Trophoblast cell (in vitro differentiated cells and primary cell): ENCODE measurements at regions not wholly inside any gene's neighbourhood (a gene's known extent, or its start where the extent isn't known, plus 50 kb on each side); places are given as distances from the start of the nearest gene placed in this dataset.

ENCODE experiments used
- DNase-seq, 2 donors: peaks; one replicate each; pipeline ENCODE4 v3.0.0-alpha.2; 2016
- H2AFZ ChIP-seq: 2 replicates; pipeline ENCODE4 v1.6.1; 2013; ENCODE audit warnings: low read length, moderate library complexity, mild to moderate bottlenecking; ENCODE audit not compliant: insufficient read depth, poor library complexity
- H2AK5ac ChIP-seq: 2 replicates; pipeline ENCODE4 v1.6.1; 2013; ENCODE audit warnings: mild to moderate bottlenecking, low read length
- H2BK120ac ChIP-seq: 2 replicates; pipeline ENCODE4 v1.6.1; 2013; ENCODE audit warnings: low read length, mild to moderate bottlenecking, moderate library complexity; ENCODE audit not compliant: insufficient read depth, poor library complexity
- H2BK12ac ChIP-seq: 2 replicates; pipeline ENCODE4 v1.6.1; 2013; ENCODE audit warnings: mild to moderate bottlenecking, low read length, moderate library complexity
- H2BK5ac ChIP-seq: 2 replicates; pipeline ENCODE4 v1.6.1; 2013; ENCODE audit warnings: low read length, low read depth, moderate library complexity, mild to moderate bottlenecking; ENCODE audit not compliant: poor library complexity
- H3K14ac ChIP-seq: 2 replicates; pipeline ENCODE4 v1.6.1; 2013; ENCODE audit warnings: mild to moderate bottlenecking, low read length
- H3K18ac ChIP-seq: 2 replicates; pipeline ENCODE4 v1.6.1; 2013; ENCODE audit warnings: mild to moderate bottlenecking, low read length
- H3K23ac ChIP-seq: 2 replicates; pipeline ENCODE4 v1.6.1; 2013; ENCODE audit warnings: low read length
- H3K27ac ChIP-seq: 2 replicates; pipeline ENCODE4 v1.5.1; 2013; ENCODE audit warnings: low read depth, mild to moderate bottlenecking, inconsistent platforms, low read length, moderate library complexity
- H3K27me3 ChIP-seq: 2 replicates; pipeline ENCODE4 v1.6.1; 2013; ENCODE audit warnings: inconsistent platforms, mild to moderate bottlenecking, low read length, moderate library complexity; ENCODE audit not compliant: insufficient read depth
- H3K36me3 ChIP-seq, 2 experiments: 1 replicate in 1 of 2; 2 replicates in 1 of 2; pipeline ENCODE4 v1.6.1; 2013; ENCODE audit warnings: low read length in 2 of 2, mild to moderate bottlenecking in 2 of 2, moderate library complexity in 1 of 2; ENCODE audit not compliant: insufficient read depth in 2 of 2, control insufficient read depth in 1 of 2
- H3K4ac ChIP-seq: 2 replicates; pipeline ENCODE4 v1.6.1; 2013; ENCODE audit warnings: low read depth, mild to moderate bottlenecking, low read length, moderate library complexity
- H3K4me1 ChIP-seq, 2 experiments: 1 replicate in 1 of 2; 2 replicates in 1 of 2; pipeline ENCODE4 v1.6.1; 2013; ENCODE audit warnings: low read length in 2 of 2, mild to moderate bottlenecking in 2 of 2, moderate library complexity in 1 of 2; ENCODE audit not compliant: insufficient read depth in 2 of 2, control insufficient read depth in 1 of 2
- H3K4me2 ChIP-seq: 2 replicates; pipeline ENCODE4 v1.6.1; 2013; ENCODE audit warnings: inconsistent platforms, mild to moderate bottlenecking, low read length, moderate library complexity
- H3K4me3 ChIP-seq: 2 replicates; pipeline ENCODE4 v1.5.1; 2013; ENCODE audit warnings: mild to moderate bottlenecking, low read depth, low read length, inconsistent platforms
- H3K79me1 ChIP-seq: one replicate; pipeline ENCODE4 v1.6.1; 2013; ENCODE audit warnings: low read length
- H3K79me2 ChIP-seq: 2 replicates; pipeline ENCODE4 v1.6.1; 2013; ENCODE audit warnings: low read length, mild to moderate bottlenecking; ENCODE audit not compliant: control insufficient read depth, insufficient read depth, poor library complexity
- H3K9ac ChIP-seq: 2 replicates; pipeline ENCODE4 v1.6.1; 2013; ENCODE audit warnings: mild to moderate bottlenecking, low read length
- H3K9me3 ChIP-seq: 2 replicates; pipeline ENCODE4 v1.6.1; 2013; ENCODE audit warnings: low read depth, mild to moderate bottlenecking, control low read depth, inconsistent platforms, low read length; ENCODE audit not compliant: insufficient read depth
- H4K12ac ChIP-seq: 2 replicates; pipeline ENCODE4 v1.6.1; 2013; ENCODE audit warnings: low read depth, mild to moderate bottlenecking, low read length, moderate library complexity
- H4K8ac ChIP-seq: 2 replicates; pipeline ENCODE4 v1.6.1; 2013; ENCODE audit warnings: low read depth, mild to moderate bottlenecking, low read length, moderate library complexity
- H4K91ac ChIP-seq: one replicate; pipeline ENCODE4 v1.6.1; 2013; ENCODE audit warnings: low read depth, mild to moderate bottlenecking, low read length, moderate library complexity
- WGBS: extraction: QIAGEN DNeasy Blood & Tissue Kit; methylation state at CpG from one replicate; pipeline ENCODE4 v1.1.7; 2013; ENCODE audit warnings: missing lambda C conversion rate; ENCODE audit not compliant: insufficient read length, insufficient coverage; ENCODE audit errors: extremely low coverage; 5-methylcytosine and 5-hydroxymethylcytosine counted together

DNA sequence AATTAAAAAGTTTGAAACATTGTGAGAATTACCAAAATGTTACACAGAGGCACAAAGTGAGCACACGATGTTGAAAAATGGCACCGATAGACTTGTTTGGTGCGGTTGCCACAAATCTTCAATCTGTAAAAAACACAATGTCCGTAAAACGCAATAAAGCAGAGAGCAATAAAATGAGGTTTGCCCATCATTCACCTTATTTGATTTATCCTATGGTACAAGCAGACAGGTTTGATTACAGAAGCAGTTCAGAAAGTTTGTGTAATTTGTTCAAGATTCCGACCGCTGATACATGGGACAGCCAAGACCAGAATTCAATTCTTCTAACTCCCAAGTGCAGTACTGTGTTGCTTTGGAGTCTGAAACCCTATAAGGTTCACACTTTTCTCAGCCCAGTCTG, 318.3 kb upstream of the PROX1 start:
- Histone ChIP-seq H3K9me3 (no peaks in the 10 kb centered on the region), H4K12ac (no peak overlapping the region), H2BK12ac (no peak overlapping the region), H3K27me3 (no peaks in the 10 kb centered on the region), H3K79me2 (no peaks in the 10 kb centered on the region), H3K4ac (no peak overlapping the region), H2AK5ac (no peak overlapping the region), H3K27ac (no peak overlapping the region), H4K8ac (no peak overlapping the region), H3K36me3 (no peaks in the 10 kb centered on the region), H3K4me3 (no peak overlapping the region), H4K91ac (no peak overlapping the region), H3K18ac (no peak overlapping the region), H3K14ac (no peak overlapping the region), H3K9ac (peak overlapping the region; percentile 61), H2AFZ (no peak overlapping the region), H2BK120ac (no peak overlapping the region), H3K79me1 (no peaks in the 10 kb centered on the region), H2BK5ac (no peak overlapping the region), H3K4me2 (no peak overlapping the region), H3K4me1 (peaks cover 0 to 2% of the 10 kb centered on the region in 2 experiments), H3K23ac (no peak overlapping the region)
- no CpG with 5 or more reads among the region's 7 CpGs for WGBS
- DNase-seq, result no peak

DNA sequence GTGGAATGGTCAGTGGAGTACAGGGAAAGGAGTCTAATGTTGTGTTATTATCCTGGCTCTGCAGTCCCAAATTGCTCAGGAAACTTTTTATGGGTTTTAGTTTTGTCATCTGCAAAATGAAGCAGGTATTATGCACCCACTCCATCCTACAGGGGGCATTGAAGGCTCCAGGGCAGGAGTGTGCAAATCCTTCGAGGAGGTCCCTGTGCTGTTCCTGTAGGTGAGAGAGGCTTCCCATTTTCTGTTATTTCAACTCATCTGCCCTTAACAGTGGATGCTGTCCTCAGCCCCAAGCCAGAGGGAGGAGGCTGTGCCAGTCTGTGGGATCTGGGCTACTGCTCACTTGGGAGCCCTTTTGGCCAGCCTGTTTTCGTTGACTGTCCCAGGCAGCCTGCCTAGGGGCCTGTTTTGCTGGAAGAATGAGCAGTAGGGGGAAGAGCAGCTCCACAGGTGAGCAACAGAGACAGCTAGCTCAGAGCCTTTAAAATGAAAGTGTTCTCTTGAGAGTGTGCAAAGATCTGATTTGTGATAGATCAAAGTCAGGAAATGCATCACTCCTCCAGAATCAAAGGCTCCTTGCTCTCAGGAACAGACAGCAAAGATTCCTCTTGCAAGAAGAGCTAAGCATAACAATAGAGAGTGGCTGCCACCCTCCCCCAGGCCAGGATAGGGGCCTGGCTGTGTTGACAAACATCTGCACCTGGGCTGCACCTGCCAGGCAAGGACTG, 317.6 kb upstream of the PROX1 start:
- no peak overlapping the region for H4K91ac ChIP-seq
- DNase-seq, result peak in 1 of 2 donors; percentile 33
- H2AFZ ChIP-seq, result no peak overlapping the region
- no peak overlapping the region for H3K18ac ChIP-seq
- H3K4me2 ChIP-seq, result no peak overlapping the region
- no peak overlapping the region for H2BK120ac ChIP-seq
- no peak overlapping the region for H2AK5ac ChIP-seq
- no peak overlapping the region for H3K14ac ChIP-seq
- no peak overlapping the region for H3K27ac ChIP-seq
- H3K23ac ChIP-seq, result no peak overlapping the region
- no peaks in the 10 kb centered on the region for H3K27me3 ChIP-seq
- H4K8ac ChIP-seq, result no peak overlapping the region
- H2BK12ac ChIP-seq, result no peak overlapping the region
- no peaks in the 10 kb centered on the region for H3K9me3 ChIP-seq
- H4K12ac ChIP-seq, result no peak overlapping the region
- WGBS, result no CpG with 5 or more reads among the region's 2 CpGs
- H3K79me2 ChIP-seq, result no peaks in the 10 kb centered on the region
- H3K79me1 ChIP-seq, result no peaks in the 10 kb centered on the region
- H3K4me3 ChIP-seq, result no peak overlapping the region
- H2BK5ac ChIP-seq, result no peak overlapping the region
- H3K4me1 ChIP-seq, result peaks cover 0 to 2% of the 10 kb centered on the region in 2 experiments
- no peak overlapping the region for H3K4ac ChIP-seq
- no peaks in the 10 kb centered on the region for H3K36me3 ChIP-seq
- peak overlapping the region; percentile 61 for H3K9ac ChIP-seq

DNA sequence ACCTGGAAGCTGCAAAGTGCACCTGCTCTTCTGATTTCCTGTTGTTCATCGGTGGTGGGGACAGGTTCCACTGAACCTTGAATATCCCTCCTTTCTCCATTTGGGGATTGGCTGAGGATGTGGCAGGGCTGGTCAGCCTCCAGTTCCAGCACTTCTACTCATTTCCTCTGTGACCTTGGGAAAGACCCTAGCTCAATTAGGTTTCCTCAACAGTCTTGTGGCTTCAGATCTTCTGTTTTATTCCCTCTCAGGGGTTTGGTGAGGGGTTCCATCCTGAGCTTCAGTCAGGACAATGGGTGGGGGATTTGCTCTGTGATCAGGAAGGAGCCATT, 317.1 kb upstream of the PROX1 start:
- Histone ChIP-seq H2BK120ac (no peak overlapping the region), H3K18ac (no peak overlapping the region), H3K4me3 (no peak overlapping the region), H3K14ac (no peak overlapping the region), H2AFZ (no peak overlapping the region), H3K36me3 (no peaks in the 10 kb centered on the region), H3K9ac (no peak overlapping the region), H3K4me2 (no peak overlapping the region), H4K91ac (no peak overlapping the region), H3K4me1 (peaks cover 0 to 2% of the 10 kb centered on the region in 2 experiments), H3K79me1 (no peaks in the 10 kb centered on the region), H4K8ac (no peak overlapping the region), H4K12ac (no peak overlapping the region), H3K4ac (no peak overlapping the region), H3K27me3 (no peaks in the 10 kb centered on the region), H2AK5ac (no peak overlapping the region), H3K23ac (no peak overlapping the region), H3K79me2 (no peaks in the 10 kb centered on the region), H2BK12ac (no peak overlapping the region), H3K9me3 (no peaks in the 10 kb centered on the region), H3K27ac (no peak overlapping the region), H2BK5ac (no peak overlapping the region)
- WGBS, result no CpG with 5 or more reads among the region's 1 CpG
- no peak for DNase-seq

DNA sequence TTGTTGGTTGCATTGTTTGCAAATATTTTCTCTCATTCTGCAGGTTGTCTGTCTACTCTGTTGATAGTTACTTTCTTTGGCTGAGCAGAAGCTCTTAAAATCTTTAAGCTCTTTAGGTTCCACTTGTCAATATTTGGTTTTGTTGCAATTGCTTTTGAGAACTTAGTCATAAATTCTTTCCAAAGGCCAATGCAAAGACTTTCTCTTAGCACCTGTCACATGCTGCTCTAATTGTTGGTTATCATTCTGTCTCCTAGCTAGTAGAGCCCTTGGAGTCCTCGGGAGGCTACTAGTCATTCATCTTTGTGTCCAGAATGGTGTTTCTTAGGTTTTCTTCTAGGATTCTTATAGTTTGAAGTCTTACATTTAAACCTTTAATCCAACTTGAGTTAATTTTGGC, 312.7 kb upstream of the PROX1 start:
- WGBS, result no CpG with 5 or more reads among the region's 1 CpG
- no peak overlapping the region for H4K91ac ChIP-seq

More for the DNA sequence above, 312.7 kb upstream of the PROX1 start:
- Histone ChIP-seq H3K4ac (no peak overlapping the region), H4K12ac (no peak overlapping the region), H3K9me3 (no peaks in the 10 kb centered on the region), H3K27ac (no peak overlapping the region), H2AK5ac (no peak overlapping the region), H3K36me3 (no peaks in the 10 kb centered on the region), H3K79me2 (no peaks in the 10 kb centered on the region), H2BK120ac (no peak overlapping the region), H2AFZ (no peak overlapping the region), H2BK12ac (no peak overlapping the region), H3K27me3 (no peaks in the 10 kb centered on the region), H4K8ac (no peak overlapping the region), H3K9ac (no peak overlapping the region), H3K4me3 (no peak overlapping the region), H3K18ac (no peak overlapping the region), H3K79me1 (no peaks in the 10 kb centered on the region), H3K23ac (no peak overlapping the region), H3K14ac (no peak overlapping the region), H2BK5ac (no peak overlapping the region), H3K4me2 (no peak overlapping the region), H3K4me1 (peaks cover 0 to under 1% of the 10 kb centered on the region in 2 experiments)
- DNase-seq, result no peak
